H1 (cell line): ENCODE measurements at regions not wholly inside any gene's neighbourhood (a gene's known extent, or its start where the extent isn't known, plus 50 kb on each side); places are given as distances from the start of the nearest gene placed in this dataset.

Experiments used
- CTCF ChIA-PET: fragments of 300-600 bp; sonication (Branson Sonifier 250); formaldehyde crosslinking; loops from one replicate; lab custom pipeline; 2021; ENCODE audit not compliant: partially characterized antibody; lab: Charles Lee
- POLR2A ChIA-PET: fragments of 300-600 bp; sonication (Branson Sonifier 250); formaldehyde crosslinking; loops from one replicate; lab custom pipeline; 2021; ENCODE audit warnings: inconsistent platforms; ENCODE audit not compliant: partially characterized antibody; lab: Charles Lee
- DNase-seq, 2 experiments: peaks; one replicate each; pipeline versions ENCODE4 v3.0.0 to v3.0.0-alpha.2; 2010 to 2022; ENCODE audit warnings: low spot score in 2 of 2, low read depth in 1 of 2, mixed read lengths in 1 of 2
- FAIRE-seq: peaks from 2 replicates; lab custom pipeline; 2011; peaks lifted over from hg19 to GRCh38; lab: Jason Lieb, UNC
- H2AFZ ChIP-seq: 2 replicates; pipeline ENCODE4 v1.8.1; 2012; ENCODE audit warnings: low read length, inconsistent platforms
- H2AK5ac ChIP-seq: 2 replicates; pipeline ENCODE4 v1.6.1; 2013; ENCODE audit warnings: low read depth, low read length
- H2BK120ac ChIP-seq: replicated peaks from 2 replicates; pipeline ENCODE3; 2013; ENCODE audit warnings: low read depth, low read length, inconsistent platforms
- H2BK12ac ChIP-seq: 2 replicates; pipeline ENCODE4 v1.6.1; 2013; ENCODE audit warnings: low read depth, low read length
- H2BK15ac ChIP-seq: 2 replicates; pipeline ENCODE4 v1.6.1; 2013; ENCODE audit warnings: low read length
- H2BK20ac ChIP-seq: 2 replicates; pipeline ENCODE4 v1.6.1; 2013; ENCODE audit warnings: low read length
- H2BK5ac ChIP-seq: 2 replicates; pipeline ENCODE4 v1.6.1; 2013; ENCODE audit warnings: low read depth, low read length
- H3K14ac ChIP-seq: 2 replicates; pipeline ENCODE4 v1.6.1; 2013; ENCODE audit warnings: inconsistent platforms; ENCODE audit not compliant: insufficient read length
- H3K18ac ChIP-seq: 2 replicates; pipeline ENCODE4 v1.6.1; 2013; ENCODE audit warnings: low read length; ENCODE audit errors: extremely low read depth
- H3K23ac ChIP-seq: 2 replicates; pipeline ENCODE4 v1.6.1; 2013; ENCODE audit warnings: inconsistent platforms; ENCODE audit not compliant: insufficient read length
- H3K23me2 ChIP-seq: 2 replicates; pipeline ENCODE4 v1.6.1; 2013; ENCODE audit warnings: low read depth, low read length
- H3K27ac ChIP-seq: 2 replicates; pipeline ENCODE4 v1.6.1; 2011; ENCODE audit warnings: low read depth, low read length, inconsistent platforms
- H3K27me3 ChIP-seq, 4 experiments: replicated peaks in 1 of 4; 1 replicate in 1 of 4; 2 replicates in 3 of 4; pipeline versions ENCODE4 v1.6.1 to v1.8.1; 2011 to 2013; ENCODE audit warnings: low read length in 3 of 4, mild to moderate bottlenecking in 3 of 4, inconsistent platforms in 2 of 4, mixed read lengths in 2 of 4, moderate library complexity in 1 of 4; ENCODE audit not compliant: control insufficient read depth in 3 of 4, insufficient read depth in 3 of 4; ENCODE audit errors: extremely low read depth in 1 of 4
- H3K36me3 ChIP-seq, 4 experiments: 2 replicates each; pipeline versions ENCODE4 v1.6.1 to v1.8.1; 2011 to 2013; ENCODE audit warnings: mild to moderate bottlenecking in 4 of 4, low read length in 3 of 4, moderate library complexity in 2 of 4, control low read depth in 1 of 4, inconsistent platforms in 1 of 4; ENCODE audit not compliant: insufficient read depth in 4 of 4, control insufficient read depth in 2 of 4
- H3K4ac ChIP-seq: replicated peaks from 2 replicates; pipeline ENCODE3; 2013; ENCODE audit warnings: low read length, low read depth, mixed read lengths, inconsistent platforms; ENCODE audit not compliant: insufficient read length
- H3K4me1 ChIP-seq, 4 experiments: replicated peaks in 1 of 4; 1 replicate in 1 of 4; 2 replicates in 3 of 4; pipeline versions ENCODE4 v1.6.1 to v1.8.1; 2011 to 2013; ENCODE audit warnings: low read length in 3 of 4, inconsistent platforms in 2 of 4, mixed read lengths in 1 of 4; ENCODE audit not compliant: insufficient read depth in 4 of 4, control insufficient read depth in 3 of 4
- H3K4me2 ChIP-seq, 2 experiments: 2 replicates each; pipeline versions ENCODE4 v1.6.1 to v1.8.1; 2011 to 2013; ENCODE audit warnings: low read depth in 2 of 2, low read length in 2 of 2, control low read depth in 1 of 2, inconsistent platforms in 1 of 2, mild to moderate bottlenecking in 1 of 2; ENCODE audit not compliant: insufficient read depth in 1 of 2
- H3K4me3 ChIP-seq, 4 experiments: fragments of 200-600, 300-600 bp in 1 of 4; sonication (generic), shearing (Covaris generic), sonication (Bioruptor Twin) in 1 of 4; 2 replicates each; pipeline versions ENCODE4 v1.5.1 to v1.8.1; 2011 to 2016; ENCODE audit warnings: low read length in 4 of 4, low read depth in 3 of 4, control low read depth in 2 of 4, inconsistent platforms in 2 of 4, mild to moderate bottlenecking in 2 of 4, mixed read lengths in 1 of 4, moderate library complexity in 1 of 4; ENCODE audit not compliant: insufficient read depth in 2 of 4; ENCODE audit errors: extremely low read depth in 1 of 4
- H3K56ac ChIP-seq: replicated peaks from 2 replicates; pipeline ENCODE3; 2013; ENCODE audit warnings: low read depth, mild to moderate bottlenecking, mixed read lengths, low read length, inconsistent platforms; ENCODE audit not compliant: insufficient read length
- H3K79me1 ChIP-seq: 2 replicates; pipeline ENCODE4 v1.6.1; 2013; ENCODE audit warnings: low read depth, low read length, control low read depth
- H3K79me2 ChIP-seq, 2 experiments: 2 replicates each; pipeline versions ENCODE4 v1.6.1 to v1.8.1; 2012 to 2013; ENCODE audit warnings: low read length in 2 of 2, mild to moderate bottlenecking in 2 of 2, inconsistent platforms in 1 of 2; ENCODE audit not compliant: insufficient read depth in 2 of 2, control insufficient read depth in 1 of 2
- H3K9ac ChIP-seq, 4 experiments: replicated peaks in 1 of 4; 1 replicate in 1 of 4; 2 replicates in 3 of 4; pipeline versions ENCODE4 v1.6.1 to v1.8.1; 2011 to 2013; ENCODE audit warnings: low read depth in 3 of 4, low read length in 3 of 4, control low read depth in 2 of 4, mild to moderate bottlenecking in 2 of 4, moderate library complexity in 2 of 4, inconsistent platforms in 1 of 4; ENCODE audit errors: extremely low read depth in 1 of 4
- H3K9me3 ChIP-seq, 2 experiments: 2 replicates each; pipeline versions ENCODE4 v1.6.1 to v1.8.1; 2012 to 2013; ENCODE audit warnings: mild to moderate bottlenecking in 2 of 2, moderate library complexity in 2 of 2, control low read depth in 1 of 2, inconsistent platforms in 1 of 2, low read depth in 1 of 2, low read length in 1 of 2, mixed read lengths in 1 of 2; ENCODE audit not compliant: insufficient read depth in 2 of 2
- H4K20me1 ChIP-seq, 2 experiments: replicated peaks in 1 of 2; 2 replicates each; pipeline versions ENCODE3 to v1.8.1; 2011 to 2013; ENCODE audit warnings: inconsistent platforms in 2 of 2, low read length in 2 of 2, mild to moderate bottlenecking in 1 of 2; ENCODE audit not compliant: insufficient read depth in 2 of 2, control insufficient read depth in 1 of 2
- H4K5ac ChIP-seq: 2 replicates; pipeline ENCODE4 v1.6.1; 2013; ENCODE audit warnings: low read length, low read depth, mixed read lengths, inconsistent platforms; ENCODE audit not compliant: insufficient read length
- H4K8ac ChIP-seq: 2 replicates; pipeline ENCODE4 v1.8.0; 2013; ENCODE audit warnings: mild to moderate bottlenecking, moderate library complexity, low read length, inconsistent platforms; ENCODE audit not compliant: insufficient read depth; ENCODE audit errors: extremely low read depth
- H4K91ac ChIP-seq: replicated peaks from 2 replicates; pipeline ENCODE3; 2013; ENCODE audit warnings: low read length, mixed read lengths, inconsistent platforms; ENCODE audit not compliant: insufficient read length
- CTBP2 ChIP-seq: IDR thresholded peaks from 2 replicates; pipeline ENCODE4 v1.7.0; 2011; ENCODE audit warnings: borderline replicate concordance, mild to moderate bottlenecking, moderate library complexity, mixed read lengths, low read length; ENCODE audit not compliant: insufficient read depth, insufficient read length
- NRF1 ChIP-seq: IDR thresholded peaks from 2 replicates; pipeline ENCODE4 v1.6.1; 2011; ENCODE audit warnings: mild to moderate bottlenecking, low read depth, low read length, improper control_type of control experiment
- RXRA ChIP-seq: IDR thresholded peaks from 2 replicates; pipeline ENCODE4 v1.6.1; 2011; ENCODE audit warnings: low read depth, mild to moderate bottlenecking, low read length, moderate library complexity; ENCODE audit not compliant: insufficient read depth
- WGBS, 2 experiments: shearing (Covaris generic) in 1 of 2; methylation state at CpG; one replicate each; pipeline versions ENCODE4 v1.1.6 to v1.1.7; 2013 to 2015; ENCODE audit warnings: low lambda C conversion rate in 2 of 2, mixed read lengths in 2 of 2, inconsistent platforms in 1 of 2, low coverage in 1 of 2, missing lambda C conversion rate in 1 of 2; ENCODE audit not compliant: insufficient replicate concordance in 2 of 2, insufficient coverage in 1 of 2, insufficient read length in 1 of 2; ENCODE audit errors: extremely low coverage in 1 of 2, missing lambda C conversion rate in 1 of 2; 5-methylcytosine and 5-hydroxymethylcytosine counted together
- TF ChIP-seq, protein P1 (sequence below): IDR thresholded peaks from 2 replicates; pipeline ENCODE4 v1.6.1; 2012; ENCODE audit warnings: inconsistent platforms
- TF ChIP-seq, protein P2 (sequence below): IDR thresholded peaks from 2 replicates; pipeline ENCODE4 v1.6.1; 2011; ENCODE audit warnings: low read depth, mild to moderate bottlenecking, low read length; ENCODE audit not compliant: insufficient read depth

DNA sequence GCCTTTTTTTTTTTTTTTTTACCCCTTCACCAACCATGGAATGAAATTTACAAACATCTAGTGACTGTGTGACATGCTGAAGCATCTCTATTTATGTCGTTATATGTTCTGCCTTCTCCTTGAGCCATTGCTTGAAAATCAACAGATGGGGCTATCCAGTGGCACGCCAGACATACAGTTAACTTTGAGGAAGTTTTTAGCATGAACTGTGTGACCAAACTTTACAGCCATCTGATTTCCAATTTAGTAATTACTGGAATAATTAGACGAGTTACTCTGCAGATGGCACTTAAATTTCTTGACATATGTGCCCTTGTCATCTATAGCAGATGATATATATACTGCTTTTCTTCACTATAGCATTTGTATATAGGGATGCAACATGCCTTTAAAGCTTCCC is 192.1 kb downstream of the SNAPC1 start:
- Histone ChIP-seq H2BK12ac (no peak overlapping the region), H3K79me2 (no peaks in the 10 kb centered on the region), H2BK20ac (no peak overlapping the region), H3K23me2 (no peaks in the 10 kb centered on the region), H3K56ac (no peak overlapping the region), H3K4me2 (no peak overlapping the region), H3K4me3 (no peak overlapping the region), H3K14ac (no peak overlapping the region), H4K8ac (no peak overlapping the region), H3K27me3 (no peaks in the 10 kb centered on the region), H3K9me3 (peaks cover 3% of the 10 kb centered on the region in 2 experiments; a peak in 2 of 4 replicates), H3K27ac (no peak overlapping the region), H2BK15ac (no peak overlapping the region), H2AFZ (no peak overlapping the region), H4K5ac (no peak overlapping the region), H4K91ac (no peak overlapping the region), H3K4me1 (no peaks in the 10 kb centered on the region), H3K23ac (no peak overlapping the region), H2BK120ac (no peak overlapping the region), H3K36me3 (no peaks in the 10 kb centered on the region), H2BK5ac (no peak overlapping the region), H3K79me1 (no peaks in the 10 kb centered on the region), H3K18ac (no peak overlapping the region), H2AK5ac (no peak overlapping the region), H3K9ac (no peak overlapping the region), H4K20me1 (no peaks in the 10 kb centered on the region), H3K4ac (no peak overlapping the region)
- DNase-seq (no peak), FAIRE-seq (no peak)
- CTCF ChIA-PET: interaction anchor here (1.1 to 1.2 kb wide), 2 partner anchors 13 to 130 kb away, joined by 3 read pairs; no protein-coding TSS in a partner anchor
- 90% methylated on average over 3 of the region's 3 CpGs; no CpG with 5 or more reads in 1 of the 2 experiments for WGBS, 2 experiments
- POLR2A ChIA-PET: no interaction called here
- TF ChIP-seq, protein P1, sequence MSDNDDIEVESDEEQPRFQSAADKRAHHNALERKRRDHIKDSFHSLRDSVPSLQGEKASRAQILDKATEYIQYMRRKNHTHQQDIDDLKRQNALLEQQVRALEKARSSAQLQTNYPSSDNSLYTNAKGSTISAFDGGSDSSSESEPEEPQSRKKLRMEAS: no peak
- TF ChIP-seq, protein P2, sequence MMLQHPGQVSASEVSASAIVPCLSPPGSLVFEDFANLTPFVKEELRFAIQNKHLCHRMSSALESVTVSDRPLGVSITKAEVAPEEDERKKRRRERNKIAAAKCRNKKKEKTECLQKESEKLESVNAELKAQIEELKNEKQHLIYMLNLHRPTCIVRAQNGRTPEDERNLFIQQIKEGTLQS: no peak
- TF ChIP-seq RXRA (no peak), CTBP2 (no peak), NRF1 (no peak)
